ENCODE measurements at regions not wholly inside any gene's neighbourhood (a gene's known extent, or its start where the extent isn't known, plus 50 kb on each side); places are given as distances from the start of the nearest gene placed in this dataset.

DNA sequence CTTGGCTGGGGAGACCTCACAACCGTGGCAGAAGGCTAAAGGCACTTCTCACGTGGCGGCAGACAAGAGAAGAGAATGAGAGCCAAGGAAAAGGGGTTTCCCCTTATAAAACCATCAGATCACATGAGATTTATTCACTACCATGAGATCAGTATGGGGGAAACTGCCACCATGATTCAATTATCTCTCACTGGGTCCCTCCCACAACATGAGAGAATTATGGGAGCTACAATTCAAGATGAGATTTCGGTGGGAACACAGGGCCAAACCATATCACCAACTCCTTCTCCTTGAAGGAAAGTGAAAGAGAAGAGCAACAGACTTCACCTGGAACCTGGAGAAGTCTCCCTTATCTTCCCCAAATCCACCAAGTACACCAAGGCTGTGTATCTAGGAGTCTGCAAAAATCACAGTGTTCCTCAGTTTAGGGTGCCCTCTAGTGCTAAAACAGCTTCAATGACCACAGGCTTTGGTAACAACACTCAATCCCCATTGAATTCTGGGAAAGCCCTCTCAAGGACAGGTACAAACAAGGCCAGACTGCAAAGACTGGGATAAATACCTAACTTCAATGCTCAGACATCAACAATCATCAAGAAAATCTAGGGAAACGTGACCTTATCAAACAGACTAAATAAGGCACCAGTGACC, 148.8 kb upstream of the SRD5A2 start:
- TF ChIP-seq POLR2A (IDR thresholded peaks at IDR 0.05; ENCODE audit: low read depth, low read length) (no peak), POLR2AphosphoS5 (IDR thresholded peaks at IDR 0.05; ENCODE audit: low read depth, low read length) (no peak)

Data from GM12891 (cell line).